Lower leg skin (tissue), 4 donors: ENCODE measurements at regions not wholly inside any gene's neighbourhood (a gene's known extent, or its start where the extent isn't known, plus 50 kb on each side); places are given as distances from the start of the nearest gene placed in this dataset.

Experiments
- DNase-seq, 2 donors: peaks; one replicate each; pipeline ENCODE4 v3.0.0-alpha.2; 2019; ENCODE audit warnings: low spot score in 2 of 2
- H3K4me3 ChIP-seq: fragments of 200-600 bp; sonication (generic); 2 replicates; pipeline ENCODE4 v1.5.1; 2017; ENCODE audit warnings: mild to moderate bottlenecking, low read depth; ENCODE audit not compliant: poor library complexity, severe bottlenecking
- CTCF ChIP-seq, 3 donors: fragments of 450-650 bp; IDR thresholded peaks; one replicate each; pipeline ENCODE4 v1.5.1; 2016; ENCODE audit warnings: antibody characterized with exemption in 3 of 3, mild to moderate bottlenecking in 3 of 3, moderate library complexity in 2 of 3
- POLR2A ChIP-seq, 2 donors: fragments of 450-650 bp; IDR thresholded peaks; one replicate each; pipeline ENCODE4 v1.6.1; 2016 to 2017; ENCODE audit warnings: antibody characterized with exemption in 2 of 2, mild to moderate bottlenecking in 1 of 2, moderate library complexity in 1 of 2
- WGBS, 2 donors: methylation state at CpG; one replicate each; pipeline ENCODE4 v1.1.5; 2018; 5-methylcytosine and 5-hydroxymethylcytosine counted together
- intact Hi-C: fragments of 100-400 bp; cut with DNase I; formaldehyde crosslinking; loops from one replicate; pipeline ENCODE4 v1.15.0; 2023; ENCODE audit warnings: low total_unique reads

GRCh38 chr13:38415233-38415632, 65.6 kb downstream of the UFM1 start:
- WGBS, 2 donors, result 43 to 52% methylated on average over 5 of the region's 5 CpGs
- H3K4me3 ChIP-seq, result no peak overlapping the region
- TF ChIP-seq CTCF (IDR thresholded peaks at IDR 0.05) (no peak), POLR2A (IDR thresholded peaks at IDR 0.05) (no peak)
- DNase-seq, result no peak
- intact Hi-C loops, result no loop called here

- no peak overlapping the region for H3K4me3 ChIP-seq
- 72 to 83% methylated on average over 1 of the region's 1 CpG for WGBS, 2 donors
- TF ChIP-seq POLR2A (IDR thresholded peaks at IDR 0.05) (no peak), CTCF (IDR thresholded peaks at IDR 0.05) (no peak)
- no peak for DNase-seq
- intact Hi-C loops, result no loop called here
Measured at GRCh38 chr13:38417241-38417640, 67.6 kb downstream of the UFM1 start.

GRCh38 chr13:38417727-38418126, 68.1 kb downstream of the UFM1 start:
- WGBS, 2 donors, result 65 to 71% methylated on average over 2 of the region's 2 CpGs
- no peak overlapping the region for H3K4me3 ChIP-seq
- TF ChIP-seq POLR2A (IDR thresholded peaks at IDR 0.05) (no peak), CTCF (IDR thresholded peaks at IDR 0.05) (no peak)
- intact Hi-C loops, result no loop called here
- no peak for DNase-seq

GRCh38 chr13:38418286-38418685, 68.6 kb downstream of the UFM1 start:
- H3K4me3 ChIP-seq, result no peak overlapping the region
- no peak for TF ChIP-seq POLR2A (IDR thresholded peaks at IDR 0.05)
- TF ChIP-seq CTCF (IDR thresholded peaks at IDR 0.05), result no peak
- no peak for DNase-seq
- intact Hi-C loops, result no loop called here

GRCh38 chr13:38419312-38419873, 69.7 kb downstream of the UFM1 start:
- WGBS, 2 donors, result 42 to 79% methylated on average over 3 of the region's 3 CpGs
- intact Hi-C loops, result no loop called here
- no peak for DNase-seq
- H3K4me3 ChIP-seq, result no peak overlapping the region
- TF ChIP-seq CTCF (IDR thresholded peaks at IDR 0.05), result no peak
- no peak for TF ChIP-seq POLR2A (IDR thresholded peaks at IDR 0.05)
